C4-2B (cell line): ENCODE measurements at regions not wholly inside any gene's neighbourhood (a gene's known extent, or its start where the extent isn't known, plus 50 kb on each side); places are given as distances from the start of the nearest gene placed in this dataset.

Experiments used
- H3K27ac ChIP-seq: fragments of 450-650 bp; 2 replicates; pipeline ENCODE4 v1.5.1; 2017
- ZFX ChIP-seq: fragments of 450-650 bp; IDR thresholded peaks from 2 replicates; pipeline ENCODE4 v1.6.1; 2017
- TF ChIP-seq, protein P1 (sequence below): fragments of 450-650 bp; conservative IDR thresholded peaks from 2 replicates; pipeline ENCODE4 v1.5.1; 2017; ENCODE audit warnings: mild to moderate bottlenecking

DNA sequence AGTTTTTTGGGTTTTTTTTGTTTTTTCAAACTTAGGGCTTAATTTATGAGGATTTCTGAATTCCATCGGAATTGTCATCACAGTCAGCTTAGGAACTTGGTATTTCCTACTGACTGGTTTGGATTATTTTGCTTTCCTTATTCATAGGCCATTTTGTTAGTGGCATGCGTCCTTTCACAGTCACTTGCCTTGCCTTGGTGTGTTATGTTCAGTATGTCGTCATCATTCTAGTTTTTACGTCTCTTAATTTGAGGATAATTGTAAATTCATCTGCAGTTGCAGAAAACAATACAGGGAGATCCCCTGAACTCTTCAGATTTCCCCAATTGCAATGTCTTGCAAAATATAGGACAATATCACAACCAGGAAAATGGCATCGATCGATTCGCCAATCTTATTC, 485.3 kb downstream of the CBLN2 start:
- TF ChIP-seq, protein P1, sequence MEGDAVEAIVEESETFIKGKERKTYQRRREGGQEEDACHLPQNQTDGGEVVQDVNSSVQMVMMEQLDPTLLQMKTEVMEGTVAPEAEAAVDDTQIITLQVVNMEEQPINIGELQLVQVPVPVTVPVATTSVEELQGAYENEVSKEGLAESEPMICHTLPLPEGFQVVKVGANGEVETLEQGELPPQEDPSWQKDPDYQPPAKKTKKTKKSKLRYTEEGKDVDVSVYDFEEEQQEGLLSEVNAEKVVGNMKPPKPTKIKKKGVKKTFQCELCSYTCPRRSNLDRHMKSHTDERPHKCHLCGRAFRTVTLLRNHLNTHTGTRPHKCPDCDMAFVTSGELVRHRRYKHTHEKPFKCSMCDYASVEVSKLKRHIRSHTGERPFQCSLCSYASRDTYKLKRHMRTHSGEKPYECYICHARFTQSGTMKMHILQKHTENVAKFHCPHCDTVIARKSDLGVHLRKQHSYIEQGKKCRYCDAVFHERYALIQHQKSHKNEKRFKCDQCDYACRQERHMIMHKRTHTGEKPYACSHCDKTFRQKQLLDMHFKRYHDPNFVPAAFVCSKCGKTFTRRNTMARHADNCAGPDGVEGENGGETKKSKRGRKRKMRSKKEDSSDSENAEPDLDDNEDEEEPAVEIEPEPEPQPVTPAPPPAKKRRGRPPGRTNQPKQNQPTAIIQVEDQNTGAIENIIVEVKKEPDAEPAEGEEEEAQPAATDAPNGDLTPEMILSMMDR, result no peak
- no peak for TF ChIP-seq ZFX
- no peak overlapping the region for H3K27ac ChIP-seq

DNA sequence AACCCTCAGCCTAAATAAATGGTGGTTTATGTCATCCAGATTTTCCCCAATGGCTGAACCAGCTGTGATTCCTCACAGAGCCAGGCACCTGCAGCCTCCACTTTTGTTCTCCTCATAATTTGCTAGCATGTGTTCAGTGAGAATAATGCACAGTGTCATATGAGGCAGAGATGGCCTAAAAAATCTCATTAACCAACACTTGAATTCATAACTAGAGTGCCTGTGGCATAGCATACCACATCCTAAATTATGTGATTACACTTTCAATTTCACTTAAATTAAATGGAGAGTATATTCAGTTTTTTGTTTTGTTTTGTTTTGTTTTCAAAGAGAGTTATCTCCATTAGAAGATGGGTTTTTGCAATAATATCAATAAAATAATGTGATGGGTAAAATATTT, 488.0 kb downstream of the CBLN2 start:
- H3K27ac ChIP-seq, result no peak overlapping the region
- TF ChIP-seq, protein P1, result no peak
- TF ChIP-seq ZFX, result no peak

DNA sequence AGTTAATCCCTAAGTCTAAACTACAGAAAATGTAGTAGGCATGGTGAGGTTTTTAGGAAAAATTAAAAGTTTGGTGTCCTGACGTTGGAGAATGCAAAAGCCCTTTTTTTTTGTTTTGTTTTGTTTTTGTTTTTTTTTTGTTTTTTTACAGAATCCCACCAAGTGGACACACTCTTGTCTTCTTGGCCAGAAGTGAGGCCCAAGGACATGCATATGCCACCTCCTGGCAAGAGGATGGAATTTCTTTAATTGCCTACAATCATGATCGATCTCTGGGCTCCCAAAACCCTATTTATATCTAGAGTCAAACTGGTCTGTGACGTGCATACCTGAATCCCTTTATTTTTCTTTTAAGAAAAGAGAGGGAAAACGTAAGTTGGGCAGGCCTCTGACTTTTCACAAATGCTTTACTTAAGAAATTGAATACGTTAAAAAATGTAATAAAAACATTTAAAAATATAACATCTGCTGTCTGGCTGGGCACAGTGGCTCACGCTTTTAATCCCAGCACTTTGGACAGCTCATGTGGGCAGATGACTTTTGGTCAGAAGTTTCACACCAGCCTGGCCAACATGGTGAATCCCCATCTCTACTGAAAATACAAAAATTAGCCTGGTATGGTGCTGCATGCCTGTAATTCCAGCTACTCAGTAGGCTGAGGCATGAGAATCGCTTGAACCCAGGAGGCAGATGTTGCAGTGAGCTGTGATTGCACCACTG, 502.7 kb downstream of the CBLN2 start:
- H3K27ac ChIP-seq, result no peak overlapping the region
- no peak for TF ChIP-seq ZFX
- TF ChIP-seq, protein P1, result peak; percentile 34

DNA sequence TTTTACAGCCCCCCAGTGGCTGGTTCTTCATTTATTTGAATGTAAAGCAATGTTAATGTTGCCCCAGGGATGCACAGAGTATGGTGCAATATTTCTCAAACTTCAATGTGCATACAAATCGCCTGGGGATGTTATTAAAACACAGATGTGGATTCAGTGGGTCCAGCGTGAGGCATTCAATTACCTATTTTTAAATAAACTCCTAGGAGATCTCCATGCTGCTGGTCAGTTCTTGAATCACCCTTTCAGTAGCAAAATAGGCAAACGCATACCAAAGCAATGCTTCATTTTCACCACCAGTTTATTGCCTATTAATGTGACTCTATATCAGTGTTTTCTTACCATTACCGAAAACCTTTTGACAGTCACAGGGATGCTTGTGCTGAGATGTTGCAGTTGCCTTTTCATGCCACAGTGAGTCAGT, 530.7 kb downstream of the CBLN2 start:
- TF ChIP-seq, protein P1, result no peak
- no peak for TF ChIP-seq ZFX
- H3K27ac ChIP-seq, result no peak overlapping the region

DNA sequence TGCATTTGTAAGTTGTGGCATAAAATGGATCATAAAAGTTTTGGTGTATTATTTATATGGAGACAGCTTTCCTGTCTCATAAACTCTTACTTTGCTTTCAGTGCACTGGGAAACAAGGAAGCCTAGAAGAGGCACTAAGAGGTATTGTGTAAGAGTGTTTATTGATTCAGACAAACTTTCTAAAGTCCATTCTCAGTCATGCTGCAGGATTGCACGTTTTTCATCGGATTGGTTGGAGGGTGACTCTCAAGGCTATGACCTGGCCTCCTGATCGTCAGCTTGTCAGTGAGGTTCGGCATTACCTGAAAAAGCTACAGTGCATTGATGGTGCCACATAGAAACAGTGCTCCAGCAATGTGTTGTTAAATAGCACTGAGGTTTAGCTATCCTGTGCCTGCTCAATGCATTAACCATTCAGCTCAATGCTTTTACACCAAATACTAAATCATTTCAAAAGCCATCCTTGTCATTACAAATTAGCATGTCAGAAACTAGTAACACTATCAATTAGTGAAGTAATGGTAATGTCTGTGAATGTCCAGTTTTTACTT, 545.5 kb downstream of the CBLN2 start:
- no peak for TF ChIP-seq ZFX
- TF ChIP-seq, protein P1, result no peak

DNA sequence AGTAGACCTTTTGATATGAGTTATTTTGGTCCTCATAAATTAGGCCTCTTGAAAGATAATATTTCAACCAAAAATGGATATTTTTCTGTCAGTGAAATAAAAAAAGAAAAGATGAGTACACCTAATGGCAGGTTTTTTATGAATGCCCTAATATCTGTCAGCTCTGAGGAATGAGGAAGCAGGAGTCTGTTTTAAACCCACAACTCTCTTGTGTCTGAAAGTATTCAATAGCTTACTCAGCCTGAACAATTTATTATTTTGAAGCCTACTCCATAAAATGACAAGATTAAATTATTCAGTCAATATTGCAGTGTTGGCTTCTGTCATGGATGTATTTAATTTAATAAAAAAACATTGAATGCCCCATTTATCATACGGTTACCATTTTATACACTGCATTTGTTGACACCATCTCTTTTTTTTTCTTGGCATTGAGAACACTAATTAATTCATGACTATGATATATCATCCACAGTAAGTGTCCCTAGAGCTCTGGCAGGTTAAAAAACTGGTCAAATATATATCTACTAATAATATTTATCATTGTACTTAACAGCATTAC, 548.2 kb downstream of the CBLN2 start:
- H3K27ac ChIP-seq, result no peak overlapping the region
- TF ChIP-seq, protein P1, result no peak
- TF ChIP-seq ZFX, result no peak

More for the DNA sequence above, 545.5 kb downstream of the CBLN2 start:
- no peak overlapping the region for H3K27ac ChIP-seq

DNA sequence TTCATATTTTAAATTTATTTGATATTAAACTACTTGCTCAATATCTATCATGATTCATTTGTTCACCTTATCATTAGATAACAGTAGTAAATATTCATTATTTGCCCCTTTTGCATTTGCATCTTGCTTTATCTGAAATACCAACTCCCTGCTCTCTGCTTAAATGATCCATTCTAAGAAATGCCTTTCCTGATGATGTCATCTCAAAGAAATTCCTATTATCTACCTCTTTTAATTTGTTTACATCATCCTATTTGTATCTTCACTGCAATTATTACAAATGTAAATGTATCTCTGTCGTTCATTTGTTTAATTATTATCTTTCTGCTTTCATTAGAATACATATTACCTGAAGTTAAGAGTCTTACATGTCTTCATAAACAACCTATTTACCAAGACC, 549.9 kb downstream of the CBLN2 start:
- H3K27ac ChIP-seq, result no peak overlapping the region
- no peak for TF ChIP-seq ZFX
